Activated B cell treated with CpG ODN at 0.5 μM for 24 hours (primary cell): ENCODE measurements at regions not wholly inside any gene's neighbourhood (a gene's known extent, or its start where the extent isn't known, plus 50 kb on each side); places are given as distances from the start of the nearest gene placed in this dataset.

Source experiments
- ATAC-seq: fragments of 200-7000 bp; cut with Tn5 transposase; one replicate; pipeline ENCODE4 v1.10.0; 2021; ENCODE audit warnings: low read depth, mild to moderate bottlenecking, moderate library complexity
- CTCF ChIA-PET: fragments of 350-600 bp; sonication (Branson Sonifier 250); formaldehyde crosslinking; loops from one replicate; lab custom pipeline; 2021; ENCODE audit warnings: antibody characterized with exemption; lab: Charles Lee
- POLR2A ChIA-PET: fragments of 350-600 bp; sonication (Branson Sonifier 250); formaldehyde crosslinking; loops from one replicate; lab custom pipeline; 2021; ENCODE audit warnings: antibody characterized with exemption; lab: Charles Lee
- DNase-seq: peaks from one replicate; pipeline ENCODE4 v3.0.0; 2022
- H3K27ac Mint-ChIP-seq: one replicate; pipeline ENCODE4 v1.8.0; 2020; ENCODE audit warnings: mixed read lengths
- H3K27me3 Mint-ChIP-seq: one replicate; pipeline ENCODE4 v1.8.0; 2021; ENCODE audit warnings: mixed read lengths
- H3K36me3 Mint-ChIP-seq: one replicate; pipeline ENCODE4 v1.8.0; 2021; ENCODE audit warnings: low read depth, mixed read lengths
- H3K4me1 Mint-ChIP-seq: one replicate; pipeline ENCODE4 v1.8.0; 2021; ENCODE audit warnings: mixed read lengths
- H3K4me3 Mint-ChIP-seq: one replicate; pipeline ENCODE4 v1.8.0; 2020; ENCODE audit warnings: mild to moderate bottlenecking, mixed read lengths
- H3K9me3 Mint-ChIP-seq: one replicate; pipeline ENCODE4 v1.8.0; 2020; ENCODE audit warnings: mixed read lengths
- intact Hi-C: fragments of 100-400 bp; cut with micrococcal nuclease; formaldehyde crosslinking; loops from one replicate; pipeline ENCODE4 v1.15.1; 2024
- TF ChIP-seq, protein P1 (sequence below): fragments of 200-600 bp; IDR thresholded peaks from one replicate; pipeline ENCODE4 v1.8.0; 2022; ENCODE audit warnings: antibody characterized with exemption, mild to moderate bottlenecking

- CTCF ChIA-PET, result no interaction called here
Measured at GRCh38 chr4:10181745-10182445, 65.3 kb upstream of the WDR1 start.

GRCh38 chr4:10180927-10181744 lies 64.5 kb upstream of the WDR1 start:
- no peak overlapping the region for H3K27ac Mint-ChIP-seq
- TF ChIP-seq, protein P1, sequence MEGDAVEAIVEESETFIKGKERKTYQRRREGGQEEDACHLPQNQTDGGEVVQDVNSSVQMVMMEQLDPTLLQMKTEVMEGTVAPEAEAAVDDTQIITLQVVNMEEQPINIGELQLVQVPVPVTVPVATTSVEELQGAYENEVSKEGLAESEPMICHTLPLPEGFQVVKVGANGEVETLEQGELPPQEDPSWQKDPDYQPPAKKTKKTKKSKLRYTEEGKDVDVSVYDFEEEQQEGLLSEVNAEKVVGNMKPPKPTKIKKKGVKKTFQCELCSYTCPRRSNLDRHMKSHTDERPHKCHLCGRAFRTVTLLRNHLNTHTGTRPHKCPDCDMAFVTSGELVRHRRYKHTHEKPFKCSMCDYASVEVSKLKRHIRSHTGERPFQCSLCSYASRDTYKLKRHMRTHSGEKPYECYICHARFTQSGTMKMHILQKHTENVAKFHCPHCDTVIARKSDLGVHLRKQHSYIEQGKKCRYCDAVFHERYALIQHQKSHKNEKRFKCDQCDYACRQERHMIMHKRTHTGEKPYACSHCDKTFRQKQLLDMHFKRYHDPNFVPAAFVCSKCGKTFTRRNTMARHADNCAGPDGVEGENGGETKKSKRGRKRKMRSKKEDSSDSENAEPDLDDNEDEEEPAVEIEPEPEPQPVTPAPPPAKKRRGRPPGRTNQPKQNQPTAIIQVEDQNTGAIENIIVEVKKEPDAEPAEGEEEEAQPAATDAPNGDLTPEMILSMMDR, result no peak
- intact Hi-C loops, result no loop called here
- H3K4me1 Mint-ChIP-seq, result peaks cover 7% of the 10 kb centered on the region
- no peaks in the 10 kb centered on the region for H3K36me3 Mint-ChIP-seq
- no peak for DNase-seq
- ATAC-seq, result peak; percentile 34
- POLR2A ChIA-PET, result no interaction called here
- CTCF ChIA-PET, result no interaction called here
- no peak overlapping the region for H3K4me3 Mint-ChIP-seq
- peaks cover 10% of the 10 kb centered on the region for H3K27me3 Mint-ChIP-seq
- peaks cover 2% of the 10 kb centered on the region for H3K9me3 Mint-ChIP-seq

More at GRCh38 chr4:10181745-10182445, 65.3 kb upstream of the WDR1 start:
- no peak for DNase-seq
- H3K27me3 Mint-ChIP-seq, result peaks cover 15% of the 10 kb centered on the region
- H3K36me3 Mint-ChIP-seq, result no peaks in the 10 kb centered on the region
- ATAC-seq, result no peak
- intact Hi-C loops, result no loop called here
- H3K4me3 Mint-ChIP-seq, result no peak overlapping the region
- H3K4me1 Mint-ChIP-seq, result peaks cover 7% of the 10 kb centered on the region
- TF ChIP-seq, protein P1, result no peak
- no peak overlapping the region for H3K27ac Mint-ChIP-seq
- POLR2A ChIA-PET, result no interaction called here
- peaks cover 2% of the 10 kb centered on the region for H3K9me3 Mint-ChIP-seq

- DNase-seq (no peak), ATAC-seq (no peak)
- H3K36me3 Mint-ChIP-seq, result no peaks in the 10 kb centered on the region
- peaks cover 2% of the 10 kb centered on the region for H3K9me3 Mint-ChIP-seq
- TF ChIP-seq, protein P1, result no peak
- intact Hi-C loops, result no loop called here
- ChIA-PET POLR2A (no interaction called here), CTCF (no interaction called here)
- H3K27me3 Mint-ChIP-seq, result peaks cover 5% of the 10 kb centered on the region
- H3K4me1 Mint-ChIP-seq, result peaks cover 7% of the 10 kb centered on the region
- H3K4me3 Mint-ChIP-seq, result no peak overlapping the region
- no peak overlapping the region for H3K27ac Mint-ChIP-seq
Measured at GRCh38 chr4:10180603-10180926, 64.0 kb upstream of the WDR1 start.

DNA sequence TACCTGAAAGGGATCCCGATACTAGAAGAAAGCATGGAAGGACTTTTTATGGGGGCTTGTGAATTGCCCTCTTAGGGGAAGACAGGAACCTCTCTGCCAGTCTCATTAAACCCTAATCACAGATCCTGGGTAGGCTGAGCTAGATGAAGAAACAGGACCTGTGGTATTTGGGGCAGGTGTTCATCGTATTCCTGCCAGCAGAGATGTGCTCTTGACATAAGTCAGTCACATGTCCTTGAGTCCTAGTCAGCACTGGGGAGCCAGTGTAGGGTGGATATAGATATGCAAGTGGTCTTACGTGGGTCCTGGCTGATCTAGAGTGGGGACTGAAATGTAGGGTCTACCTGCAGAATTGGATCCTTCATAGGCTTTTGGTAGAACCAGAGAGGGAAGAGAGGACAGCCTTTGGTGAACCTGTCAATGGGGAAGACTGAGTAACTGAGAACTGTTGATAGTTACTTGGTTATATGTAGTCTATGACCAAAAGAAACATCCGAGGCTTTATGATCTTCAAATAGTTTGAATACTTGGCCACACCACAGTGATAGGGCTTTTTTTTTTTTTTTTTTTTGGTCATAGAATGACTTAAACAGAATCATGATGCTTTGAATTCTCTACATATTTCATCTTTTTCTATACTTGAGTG lies 63.5 kb upstream of the WDR1 start:
- CTCF ChIA-PET, result no interaction called here
- Mint-ChIP-seq H3K27ac (no peak overlapping the region), H3K4me3 (no peak overlapping the region), H3K36me3 (no peaks in the 10 kb centered on the region), H3K4me1 (peaks cover 7% of the 10 kb centered on the region), H3K27me3 (peaks cover 4% of the 10 kb centered on the region), H3K9me3 (peaks cover 2% of the 10 kb centered on the region)
- no peak for DNase-seq
- POLR2A ChIA-PET, result no interaction called here
- ATAC-seq, result no peak
- intact Hi-C loops, result no loop called here
- TF ChIP-seq, protein P1, result no peak

DNA sequence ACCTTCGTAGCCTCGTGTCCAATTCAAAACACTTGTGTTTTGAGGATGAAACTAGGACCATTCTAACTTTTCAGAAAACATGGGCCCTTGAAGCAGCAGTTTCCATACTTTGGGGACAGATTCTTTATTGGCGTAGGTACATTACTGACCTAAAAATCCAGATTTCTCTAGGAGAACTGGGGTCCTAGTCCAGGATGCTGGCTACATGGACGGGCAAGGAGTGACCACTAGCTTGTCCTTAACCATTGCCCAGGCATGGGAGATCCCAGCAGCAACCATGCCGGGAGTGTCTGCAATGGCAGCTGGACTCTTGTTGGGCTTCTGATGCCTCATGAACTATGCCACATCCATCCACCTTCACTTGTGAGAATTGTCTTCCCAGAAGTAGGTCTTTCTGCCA lies 62.2 kb upstream of the WDR1 start:
- Mint-ChIP-seq H3K27ac (no peak overlapping the region), H3K27me3 (peaks cover 3% of the 10 kb centered on the region), H3K4me3 (no peak overlapping the region), H3K9me3 (peaks cover 2% of the 10 kb centered on the region), H3K36me3 (no peaks in the 10 kb centered on the region), H3K4me1 (peaks cover 7% of the 10 kb centered on the region)
- ATAC-seq (no peak), DNase-seq (no peak)
- CTCF ChIA-PET, result no interaction called here
- POLR2A ChIA-PET, result no interaction called here
- TF ChIP-seq, protein P1, result no peak
- intact Hi-C loops, result no loop called here
